ENCODE measurements at regions not wholly inside any gene's neighbourhood (a gene's known extent, or its start where the extent isn't known, plus 50 kb on each side); places are given as distances from the start of the nearest gene placed in this dataset.
A peak's percentile ranks its signal among the peaks of the same experiment; 100 is the strongest.

DNA sequence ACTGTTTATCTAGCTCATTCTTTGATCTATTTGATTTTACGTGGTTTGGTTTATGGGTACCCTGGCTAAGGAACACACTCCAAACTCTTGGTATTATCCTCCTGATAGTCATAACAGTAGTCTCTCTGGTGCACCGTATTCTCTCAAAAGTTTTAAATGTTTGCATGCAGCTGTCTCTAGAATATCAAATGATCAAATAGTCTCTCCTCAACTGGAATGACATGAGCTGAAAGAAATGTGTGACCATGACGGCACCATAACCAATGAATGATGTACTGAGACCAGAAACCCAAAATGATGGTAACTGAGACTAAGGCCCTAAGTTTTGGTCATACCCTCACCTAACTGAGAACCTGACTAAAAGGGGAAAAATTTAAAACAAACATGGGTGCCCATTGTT, 319.4 kb downstream of the SLC7A11 start:
- no peaks in the 10 kb centered on the region for H3K9me3 ChIP-seq (ENCODE audit: control insufficient read depth, insufficient read depth, low read depth, low read length)
- no peaks in the 10 kb centered on the region for H3K36me3 ChIP-seq (ENCODE audit: control insufficient read depth in 2 of 2, insufficient read depth in 1 of 2, low read length in 2 of 2)
- TF ChIP-seq GLI4 (tag by site-specific recombination; IDR thresholded peaks at IDR 0.05) (no peak), FEZF1 (tag by site-specific recombination; IDR thresholded peaks at IDR 0.05) (no peak), ZNF785 (tag by site-specific recombination; IDR thresholded peaks at IDR 0.05) (no peak), ZNF610 (tag by site-specific recombination; IDR thresholded peaks at IDR 0.05; ENCODE audit: borderline replicate concordance) (no peak), PRDM1 (tag by site-specific recombination; IDR thresholded peaks at IDR 0.05) (no peak)
- no peak overlapping the region for H3K27ac ChIP-seq (ENCODE audit: extremely low read depth, low read depth, low read length)
- H3K4me1 ChIP-seq (ENCODE audit: control insufficient read depth, insufficient read depth, low read length) = no peaks in the 10 kb centered on the region
- POLR2A ChIA-PET = no interaction called here
- CTCF ChIA-PET = no interaction called here
- no peak overlapping the region for H3K4me3 ChIP-seq (ENCODE audit: low read depth, low read length)

DNA sequence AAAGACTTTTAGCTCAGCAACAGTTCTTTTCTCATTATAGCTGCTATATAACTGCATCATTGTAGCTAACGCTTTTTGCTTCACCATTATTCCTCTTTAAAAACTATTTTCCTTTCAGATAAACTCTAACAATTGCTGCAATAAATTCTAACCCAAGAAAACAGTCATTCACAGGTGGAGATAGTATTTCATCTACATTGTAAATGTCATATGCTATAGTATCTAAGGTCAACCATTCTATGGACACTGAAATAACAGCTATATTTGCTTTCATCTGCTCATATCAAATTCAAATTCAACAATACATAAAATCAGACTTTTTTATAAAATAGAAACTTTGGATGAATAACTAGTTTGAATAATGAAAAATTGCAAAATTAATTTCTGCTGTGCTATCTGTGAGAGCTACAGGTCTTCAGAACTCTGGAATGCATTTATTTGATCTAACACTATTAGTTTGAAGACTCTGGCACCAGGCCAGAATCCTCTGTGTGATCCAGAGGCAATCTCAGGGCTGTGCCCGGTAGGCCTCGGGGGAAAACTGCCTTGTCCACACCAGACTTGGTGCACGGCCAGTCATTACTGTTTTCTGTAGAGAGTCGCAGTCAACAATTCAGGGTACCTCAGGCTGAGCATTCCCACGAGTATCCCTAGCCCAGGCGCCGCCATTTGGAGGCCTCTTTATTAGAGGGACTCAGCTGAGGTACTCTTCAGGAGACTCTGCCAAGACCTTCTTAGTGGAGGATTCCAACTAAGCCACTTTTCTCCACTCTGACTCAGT, 332.4 kb downstream of the SLC7A11 start:
- H3K27ac ChIP-seq (ENCODE audit: extremely low read depth, low read depth, low read length) = peak overlapping the region; percentile 24; the same call in 1 of the 2 replicates
- POLR2A ChIA-PET = no interaction called here
- TF ChIP-seq ZNF433 (tag by site-specific recombination; IDR thresholded peaks at IDR 0.05; ENCODE audit: low read depth) = no peak
- TF ChIP-seq ZBTB44 (tag by site-specific recombination; IDR thresholded peaks at IDR 0.05) = 0 out of 2 replicates have a peak, but pooled peaks have one; percentile 28
- TF ChIP-seq ZNF660 (tag by site-specific recombination; IDR thresholded peaks at IDR 0.05) = peak; percentile 76; the same call in 1 of the 2 replicates
- no peak for TF ChIP-seq ZNF174 (tag by site-specific recombination; IDR thresholded peaks at IDR 0.05)
- TF ChIP-seq ZBTB48 (tag by site-specific recombination; IDR thresholded peaks at IDR 0.05) = peak; percentile 77
- no peak for TF ChIP-seq SALL2 (tag by site-specific recombination; IDR thresholded peaks at IDR 0.05; ENCODE audit: borderline replicate concordance)
- no peak for TF ChIP-seq TRIM28 (IDR thresholded peaks at IDR 0.05; ENCODE audit: borderline replicate concordance, low read length)
- TF ChIP-seq ZNF549 (tag by site-specific recombination; IDR thresholded peaks at IDR 0.05) = 0 out of 2 replicates have a peak, but pooled peaks have one; percentile 37
- no peak for TF ChIP-seq ZNF521 (tag by site-specific recombination; IDR thresholded peaks at IDR 0.05)
- CTCF ChIA-PET = no interaction called here
- no peaks in the 10 kb centered on the region; the same call in 1 of the 2 replicates for H3K4me1 ChIP-seq (ENCODE audit: control insufficient read depth, insufficient read depth, low read length)
- H3K4me3 ChIP-seq (ENCODE audit: low read depth, low read length) = no peak overlapping the region
- H3K9me3 ChIP-seq (ENCODE audit: control insufficient read depth, insufficient read depth, low read depth, low read length) = no peaks in the 10 kb centered on the region
- H3K36me3 ChIP-seq (ENCODE audit: control insufficient read depth in 2 of 2, insufficient read depth in 1 of 2, low read length in 2 of 2) = no peaks in the 10 kb centered on the region

GRCh38 chr4:137905930-137906329, 336.2 kb downstream of the SLC7A11 start:
- no peaks in the 10 kb centered on the region; the same call in 1 of the 2 replicates for H3K4me1 ChIP-seq (ENCODE audit: control insufficient read depth, insufficient read depth, low read length)
- TF ChIP-seq GLIS1 (tag by site-specific recombination; IDR thresholded peaks at IDR 0.05) (0 out of 2 replicates have a peak, but pooled peaks have one; percentile 18), ZBTB49 (tag by site-specific recombination; IDR thresholded peaks at IDR 0.05; ENCODE audit: low read depth) (no peak), ZBTB1 (tag by site-specific recombination; IDR thresholded peaks at IDR 0.05) (no peak)
- POLR2A ChIA-PET = no interaction called here
- H3K9me3 ChIP-seq (ENCODE audit: control insufficient read depth, insufficient read depth, low read depth, low read length) = no peaks in the 10 kb centered on the region
- no peak overlapping the region for H3K27ac ChIP-seq (ENCODE audit: extremely low read depth, low read depth, low read length)
- no peak overlapping the region for H3K4me3 ChIP-seq (ENCODE audit: low read depth, low read length)
- CTCF ChIA-PET = no interaction called here
- H3K36me3 ChIP-seq (ENCODE audit: control insufficient read depth in 2 of 2, insufficient read depth in 1 of 2, low read length in 2 of 2) = no peaks in the 10 kb centered on the region

All from HEK293 (cell line).